Hepatocyte (in vitro differentiated cells): ENCODE measurements at regions not wholly inside any gene's neighbourhood (a gene's known extent, or its start where the extent isn't known, plus 50 kb on each side); places are given as distances from the start of the nearest gene placed in this dataset.

Experiments
- DNase-seq: peaks from one replicate; pipeline ENCODE4 v3.0.0-alpha.2; 2016; ENCODE audit warnings: low spot score
- H2AFZ ChIP-seq: fragments of 200-600 bp; sonication (generic); 2 replicates; pipeline ENCODE4 v1.6.0; 2016; ENCODE audit warnings: antibody characterized with exemption, mild to moderate bottlenecking
- H3K27ac ChIP-seq: fragments of 200-600 bp; sonication (generic); 2 replicates; pipeline ENCODE4 v1.5.1; 2016; ENCODE audit warnings: mild to moderate bottlenecking
- H3K27me3 ChIP-seq: fragments of 200-600 bp; sonication (generic); 2 replicates; pipeline ENCODE4 v1.6.1; 2016
- H3K36me3 ChIP-seq: fragments of 200-600 bp; sonication (generic); replicated peaks from 2 replicates; pipeline ENCODE4 v1.5.1; 2016; ENCODE audit warnings: low read depth; ENCODE audit not compliant: insufficient read depth
- H3K4me1 ChIP-seq: fragments of 200-600 bp; sonication (generic); 2 replicates; pipeline ENCODE4 v1.5.1; 2016; ENCODE audit warnings: mild to moderate bottlenecking, moderate library complexity; ENCODE audit not compliant: insufficient read depth
- H3K4me2 ChIP-seq: fragments of 200-600 bp; sonication (generic); 2 replicates; pipeline ENCODE4 v1.6.0; 2016
- H3K4me3 ChIP-seq: fragments of 200-600 bp; sonication (generic); 2 replicates; pipeline ENCODE4 v1.5.1; 2016; ENCODE audit warnings: mild to moderate bottlenecking
- H3K79me2 ChIP-seq: fragments of 200-600 bp; sonication (generic); 2 replicates; pipeline ENCODE4 v1.6.0; 2017; ENCODE audit warnings: mild to moderate bottlenecking
- H3K9me2 ChIP-seq: fragments of 200-600 bp; sonication (generic); replicated peaks from 2 replicates; pipeline ENCODE4 v1.6.0; 2017; ENCODE audit warnings: mild to moderate bottlenecking; ENCODE audit not compliant: insufficient read depth
- H3K9me3 ChIP-seq: fragments of 200-600 bp; sonication (generic); 2 replicates; pipeline ENCODE4 v1.5.1; 2016; ENCODE audit warnings: low read depth, mild to moderate bottlenecking
- H4K20me1 ChIP-seq: fragments of 200-600 bp; sonication (generic); 2 replicates; pipeline ENCODE4 v1.6.0; 2016; ENCODE audit warnings: mild to moderate bottlenecking; ENCODE audit not compliant: insufficient read depth, poor library complexity, severe bottlenecking
- EZH2 ChIP-seq: fragments of 200-600 bp; sonication (generic); IDR thresholded peaks from 2 replicates; pipeline ENCODE4 v1.6.1; 2016; ENCODE audit warnings: antibody characterized with exemption, mild to moderate bottlenecking, borderline replicate concordance
- EZH2phosphoT487 ChIP-seq: fragments of 200-600 bp; sonication (generic); IDR thresholded peaks from one replicate; pipeline ENCODE4 v1.6.1; 2018; ENCODE audit warnings: antibody characterized with exemption, mild to moderate bottlenecking, low read depth, moderate library complexity; ENCODE audit not compliant: unreplicated experiment, severe bottlenecking
- WGBS: methylation state at CpG from one replicate; pipeline ENCODE4 v1.1.6; 2016; ENCODE audit warnings: low lambda C conversion rate; ENCODE audit errors: missing lambda C conversion rate; 5-methylcytosine and 5-hydroxymethylcytosine counted together
- TF ChIP-seq, protein P1 (sequence below): fragments of 200-600 bp; sonication (generic); IDR thresholded peaks from 2 replicates; pipeline ENCODE4 v1.5.1; 2016; ENCODE audit warnings: antibody characterized with exemption, mild to moderate bottlenecking; ENCODE audit not compliant: poor library complexity

DNA sequence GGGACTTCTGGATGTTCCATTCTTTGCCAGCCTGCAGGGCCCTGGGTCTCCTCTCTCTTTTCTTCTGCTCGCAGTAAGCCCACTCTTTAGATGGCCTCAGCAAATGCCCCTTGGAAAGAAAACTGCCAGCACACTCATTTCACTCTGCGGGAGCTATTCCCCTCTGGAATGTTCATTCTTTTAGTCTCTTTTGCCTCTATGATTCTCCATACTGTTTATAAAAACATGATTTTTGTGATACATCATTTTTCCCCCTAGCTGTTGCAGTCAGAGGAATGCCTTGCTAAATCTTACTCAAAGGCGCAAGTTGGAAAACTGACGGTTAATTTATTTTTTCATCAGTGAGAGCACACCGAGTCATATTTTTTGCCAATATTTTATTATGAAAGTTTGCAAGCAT lies 184.9 kb downstream of the SNX19 start:
- no peak for TF ChIP-seq EZH2
- TF ChIP-seq, protein P1, sequence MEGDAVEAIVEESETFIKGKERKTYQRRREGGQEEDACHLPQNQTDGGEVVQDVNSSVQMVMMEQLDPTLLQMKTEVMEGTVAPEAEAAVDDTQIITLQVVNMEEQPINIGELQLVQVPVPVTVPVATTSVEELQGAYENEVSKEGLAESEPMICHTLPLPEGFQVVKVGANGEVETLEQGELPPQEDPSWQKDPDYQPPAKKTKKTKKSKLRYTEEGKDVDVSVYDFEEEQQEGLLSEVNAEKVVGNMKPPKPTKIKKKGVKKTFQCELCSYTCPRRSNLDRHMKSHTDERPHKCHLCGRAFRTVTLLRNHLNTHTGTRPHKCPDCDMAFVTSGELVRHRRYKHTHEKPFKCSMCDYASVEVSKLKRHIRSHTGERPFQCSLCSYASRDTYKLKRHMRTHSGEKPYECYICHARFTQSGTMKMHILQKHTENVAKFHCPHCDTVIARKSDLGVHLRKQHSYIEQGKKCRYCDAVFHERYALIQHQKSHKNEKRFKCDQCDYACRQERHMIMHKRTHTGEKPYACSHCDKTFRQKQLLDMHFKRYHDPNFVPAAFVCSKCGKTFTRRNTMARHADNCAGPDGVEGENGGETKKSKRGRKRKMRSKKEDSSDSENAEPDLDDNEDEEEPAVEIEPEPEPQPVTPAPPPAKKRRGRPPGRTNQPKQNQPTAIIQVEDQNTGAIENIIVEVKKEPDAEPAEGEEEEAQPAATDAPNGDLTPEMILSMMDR, result no peak
- TF ChIP-seq EZH2phosphoT487, result no peak
- H2AFZ ChIP-seq, result no peak overlapping the region
- H3K4me2 ChIP-seq, result no peak overlapping the region
- H3K9me2 ChIP-seq, result no peaks in the 10 kb centered on the region
- no peak overlapping the region for H3K4me3 ChIP-seq
- no peaks in the 10 kb centered on the region for H3K9me3 ChIP-seq
- H3K27me3 ChIP-seq, result no peaks in the 10 kb centered on the region
- 96% methylated on average over 5 of the region's 5 CpGs for WGBS
- H3K27ac ChIP-seq, result no peak overlapping the region
- no peaks in the 10 kb centered on the region for H3K79me2 ChIP-seq
- no peak for DNase-seq
- no peaks in the 10 kb centered on the region for H4K20me1 ChIP-seq
- H3K4me1 ChIP-seq, result no peaks in the 10 kb centered on the region
- H3K36me3 ChIP-seq, result no peaks in the 10 kb centered on the region

DNA sequence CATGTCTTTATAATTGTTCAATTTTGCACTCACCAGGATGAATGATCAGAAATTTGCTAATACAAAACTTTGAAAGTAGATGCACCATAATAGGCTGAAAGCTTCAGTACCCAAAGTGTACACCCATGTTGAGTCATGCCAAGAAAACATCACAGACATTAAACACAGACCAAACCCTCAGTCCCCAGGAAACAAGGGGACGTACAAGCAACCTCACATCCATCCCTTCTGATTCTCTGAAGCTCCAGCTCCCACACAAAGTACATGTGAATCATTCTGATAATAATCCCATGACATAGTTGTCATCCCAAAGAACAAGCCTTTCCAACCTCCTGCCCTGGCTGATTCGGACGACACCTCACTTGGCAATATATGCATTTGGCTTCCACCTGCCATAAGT lies 183.8 kb downstream of the SNX19 start:
- H3K27me3 ChIP-seq, result no peaks in the 10 kb centered on the region
- no peaks in the 10 kb centered on the region for H4K20me1 ChIP-seq
- no peak overlapping the region for H3K4me3 ChIP-seq
- H3K9me3 ChIP-seq, result no peaks in the 10 kb centered on the region
- TF ChIP-seq, protein P1, result no peak
- DNase-seq, result no peak
- peaks cover 6% of the 10 kb centered on the region for H3K4me1 ChIP-seq
- no peaks in the 10 kb centered on the region for H3K36me3 ChIP-seq
- no peaks in the 10 kb centered on the region for H3K79me2 ChIP-seq
- H3K27ac ChIP-seq, result no peak overlapping the region
- H3K9me2 ChIP-seq, result no peaks in the 10 kb centered on the region
- no peak overlapping the region for H2AFZ ChIP-seq
- H3K4me2 ChIP-seq, result no peak overlapping the region
- WGBS, result 92% methylated on average over 3 of the region's 3 CpGs

DNA sequence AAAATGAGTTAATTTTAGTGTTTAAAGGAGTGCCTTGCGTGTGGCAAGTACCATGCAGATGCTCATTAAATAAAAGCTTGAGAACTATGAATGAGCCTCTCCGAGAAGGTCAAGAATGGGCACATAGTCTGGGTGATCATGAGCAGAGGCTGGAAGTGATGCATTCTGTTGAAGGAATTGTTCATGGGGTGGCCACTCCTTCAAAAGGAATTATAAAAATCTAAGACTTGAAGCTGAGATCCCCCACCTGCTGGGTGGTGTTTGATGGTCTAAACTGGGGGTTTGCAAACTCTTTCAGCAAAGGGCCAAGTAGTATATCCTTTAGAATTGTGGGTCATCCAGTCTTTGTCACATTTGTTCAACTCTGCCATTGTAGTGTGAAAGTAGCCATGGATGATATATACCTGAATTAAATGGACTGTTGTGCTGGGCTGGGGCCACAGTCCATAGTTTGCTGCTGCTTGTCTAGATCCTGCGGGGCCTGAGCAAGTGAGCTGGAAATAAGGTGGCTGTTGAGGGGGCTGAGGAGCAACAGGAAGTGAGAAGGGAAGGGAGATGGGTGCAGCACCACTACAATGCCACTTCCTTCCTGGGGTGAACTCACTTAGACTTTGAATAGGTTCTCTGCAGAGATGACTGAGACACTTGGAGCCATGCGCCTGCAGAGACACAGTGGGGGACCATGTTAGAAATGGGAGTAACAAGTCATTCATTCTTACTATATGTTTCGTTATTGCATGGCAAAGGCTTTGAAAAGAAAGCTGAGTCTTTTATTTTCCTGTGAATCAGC lies 179.0 kb downstream of the SNX19 start:
- Histone ChIP-seq H3K9me2 (no peaks in the 10 kb centered on the region), H3K79me2 (no peaks in the 10 kb centered on the region), H2AFZ (no peak overlapping the region), H3K4me2 (no peak overlapping the region), H3K9me3 (peaks cover 11% of the 10 kb centered on the region), H3K4me1 (peaks cover 10% of the 10 kb centered on the region), H3K27me3 (no peaks in the 10 kb centered on the region), H3K4me3 (no peak overlapping the region), H4K20me1 (no peaks in the 10 kb centered on the region), H3K27ac (peak overlapping the region; percentile 42), H3K36me3 (no peaks in the 10 kb centered on the region)
- no peak for DNase-seq
- 94% methylated on average over 5 of the region's 5 CpGs for WGBS
- no peak for TF ChIP-seq EZH2
- no peak for TF ChIP-seq EZH2phosphoT487
- TF ChIP-seq, protein P1, result no peak
